Osteoblast (primary cell): ENCODE measurements at regions not wholly inside any gene's neighbourhood (a gene's known extent, or its start where the extent isn't known, plus 50 kb on each side); places are given as distances from the start of the nearest gene placed in this dataset.
A peak's percentile ranks its signal among the peaks of the same experiment; 100 is the strongest.

Experiments used
- DNase-seq: peaks from one replicate; pipeline ENCODE4 v3.0.0; 2011; ENCODE audit warnings: low spot score, mixed read lengths; ENCODE audit not compliant: insufficient read length; ENCODE audit errors: missing footprints
- H2AFZ ChIP-seq: 2 replicates; pipeline ENCODE4 v1.6.0; 2011; ENCODE audit warnings: mild to moderate bottlenecking, low read length
- H3K27ac ChIP-seq: 2 replicates; pipeline ENCODE4 v1.5.1; 2011; ENCODE audit warnings: mild to moderate bottlenecking, low read depth, low read length, moderate library complexity
- H3K27me3 ChIP-seq: 2 replicates; pipeline ENCODE4 v1.6.0; 2012; ENCODE audit warnings: mild to moderate bottlenecking, control low read depth, inconsistent platforms, low read length, moderate library complexity; ENCODE audit not compliant: insufficient read depth
- H3K36me3 ChIP-seq: 2 replicates; pipeline ENCODE4 v1.5.1; 2011; ENCODE audit warnings: mild to moderate bottlenecking, low read length, control low read depth, moderate library complexity; ENCODE audit not compliant: insufficient read depth
- H3K4me1 ChIP-seq: 2 replicates; pipeline ENCODE4 v1.5.1; 2011; ENCODE audit warnings: mild to moderate bottlenecking, low read length, control low read depth, moderate library complexity; ENCODE audit not compliant: insufficient read depth
- H3K4me2 ChIP-seq: 2 replicates; pipeline ENCODE4 v1.6.0; 2011; ENCODE audit warnings: mild to moderate bottlenecking, low read length; ENCODE audit not compliant: insufficient read depth
- H3K4me3 ChIP-seq: fragments of 200-600 bp; sonication (generic); 3 replicates; pipeline ENCODE4 v1.5.1; 2012; ENCODE audit warnings: mild to moderate bottlenecking, low read length, inconsistent platforms; ENCODE audit not compliant: insufficient read depth
- H3K79me2 ChIP-seq: 2 replicates; pipeline ENCODE4 v1.6.0; 2012; ENCODE audit warnings: mild to moderate bottlenecking, low read length, control low read depth, inconsistent platforms; ENCODE audit not compliant: insufficient read depth
- H3K9me3 ChIP-seq: 2 replicates; pipeline ENCODE4 v1.5.1; 2011; ENCODE audit warnings: low read depth, low read length, control low read depth
- H4K20me1 ChIP-seq: 2 replicates; pipeline ENCODE4 v1.6.0; 2012; ENCODE audit warnings: mild to moderate bottlenecking, low read length, control low read depth; ENCODE audit not compliant: insufficient read depth
- CTCF ChIP-seq: IDR thresholded peaks from 2 replicates; pipeline ENCODE4 v1.5.1; 2011; ENCODE audit warnings: mild to moderate bottlenecking, low read depth, low read length, moderate library complexity; ENCODE audit errors: extremely low read depth

GRCh38 chr2:138323382-138324067, 178.0 kb upstream of the SPOPL start:
- no peaks in the 10 kb centered on the region for H3K27me3 ChIP-seq
- H3K9me3 ChIP-seq: no peaks in the 10 kb centered on the region
- no peaks in the 10 kb centered on the region for H4K20me1 ChIP-seq
- H2AFZ ChIP-seq: no peak overlapping the region
- no peak overlapping the region for H3K27ac ChIP-seq
- DNase-seq: peak; percentile 4
- no peaks in the 10 kb centered on the region for H3K79me2 ChIP-seq
- H3K4me3 ChIP-seq: no peak overlapping the region
- H3K4me2 ChIP-seq: no peak overlapping the region
- TF ChIP-seq CTCF: no peak
- no peaks in the 10 kb centered on the region for H3K4me1 ChIP-seq
- H3K36me3 ChIP-seq: no peaks in the 10 kb centered on the region

- no peak for DNase-seq
- H3K79me2 ChIP-seq: no peaks in the 10 kb centered on the region
- H3K27ac ChIP-seq: no peak overlapping the region
- H2AFZ ChIP-seq: no peak overlapping the region
- H3K36me3 ChIP-seq: no peaks in the 10 kb centered on the region
- H3K4me2 ChIP-seq: no peak overlapping the region
- H3K9me3 ChIP-seq: no peaks in the 10 kb centered on the region
- H4K20me1 ChIP-seq: no peaks in the 10 kb centered on the region
- TF ChIP-seq CTCF: no peak
- H3K27me3 ChIP-seq: no peaks in the 10 kb centered on the region
- H3K4me3 ChIP-seq: no peak overlapping the region
- no peaks in the 10 kb centered on the region for H3K4me1 ChIP-seq
Observed at GRCh38 chr2:138324068-138324771, 177.3 kb upstream of the SPOPL start.

- no peak for DNase-seq
- H3K27me3 ChIP-seq: no peaks in the 10 kb centered on the region
- no peaks in the 10 kb centered on the region for H3K36me3 ChIP-seq
- no peak overlapping the region for H3K4me3 ChIP-seq
- no peaks in the 10 kb centered on the region for H3K79me2 ChIP-seq
- H3K4me1 ChIP-seq: no peaks in the 10 kb centered on the region
- no peak for TF ChIP-seq CTCF
- H4K20me1 ChIP-seq: no peaks in the 10 kb centered on the region
- H3K4me2 ChIP-seq: no peak overlapping the region
- H3K27ac ChIP-seq: no peak overlapping the region
- H2AFZ ChIP-seq: no peak overlapping the region
- no peaks in the 10 kb centered on the region for H3K9me3 ChIP-seq
Observed at GRCh38 chr2:138327967-138328366, 173.6 kb upstream of the SPOPL start.

- no peaks in the 10 kb centered on the region for H3K4me1 ChIP-seq
- H3K27me3 ChIP-seq: no peaks in the 10 kb centered on the region
- DNase-seq: no peak
- H3K27ac ChIP-seq: no peak overlapping the region
- no peaks in the 10 kb centered on the region for H3K36me3 ChIP-seq
- TF ChIP-seq CTCF: no peak
- no peaks in the 10 kb centered on the region for H3K79me2 ChIP-seq
- H3K4me3 ChIP-seq: no peak overlapping the region
- H3K4me2 ChIP-seq: no peak overlapping the region
- H4K20me1 ChIP-seq: no peaks in the 10 kb centered on the region
- no peaks in the 10 kb centered on the region for H3K9me3 ChIP-seq
- no peak overlapping the region for H2AFZ ChIP-seq
Observed at GRCh38 chr2:138329162-138329561, 172.4 kb upstream of the SPOPL start.
